ENCODE measurements at regions not wholly inside any gene's neighbourhood (a gene's known extent, or its start where the extent isn't known, plus 50 kb on each side); places are given as distances from the start of the nearest gene placed in this dataset.

DNA sequence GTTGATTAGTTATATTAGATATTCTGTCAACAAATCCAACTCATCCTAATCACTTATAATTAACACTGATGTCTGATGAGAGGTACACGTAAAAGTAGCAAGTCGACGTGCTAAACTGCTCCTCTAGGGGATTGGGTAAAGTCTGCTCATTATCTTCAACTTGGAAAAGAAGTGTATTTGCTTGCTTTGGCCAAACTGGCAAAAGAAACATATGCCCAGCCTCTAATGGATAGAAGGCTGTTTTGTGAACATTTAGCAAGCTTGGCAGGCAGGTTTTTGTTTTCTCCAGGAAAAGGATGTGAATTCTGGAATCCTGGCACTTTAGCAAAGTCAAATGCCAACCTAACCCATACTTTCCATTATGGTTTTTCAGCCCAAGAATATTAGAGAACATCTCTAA, 264.8 kb downstream of the TBL1XR1 start:
- no peak for DNase-seq (ENCODE audit: low read depth in 2 of 2)

- no peak for DNase-seq (ENCODE audit: low read depth in 2 of 2)
Observed at GRCh38 chr3:176931991-176932390, 265.3 kb downstream of the TBL1XR1 start.

GRCh38 chr3:176930942-176931341, 266.3 kb downstream of the TBL1XR1 start:
- DNase-seq (ENCODE audit: low read depth in 2 of 2) = no peak

GRCh38 chr3:176928582-176928931, 268.7 kb downstream of the TBL1XR1 start:
- DNase-seq (ENCODE audit: low read depth in 2 of 2) = no peak

- no peak for DNase-seq (ENCODE audit: low read depth in 2 of 2)
Observed at GRCh38 chr3:176927706-176928581, 269.3 kb downstream of the TBL1XR1 start.

GRCh38 chr3:176927280-176927679, 270.0 kb downstream of the TBL1XR1 start:
- no peak for DNase-seq (ENCODE audit: low read depth in 2 of 2)

DNA sequence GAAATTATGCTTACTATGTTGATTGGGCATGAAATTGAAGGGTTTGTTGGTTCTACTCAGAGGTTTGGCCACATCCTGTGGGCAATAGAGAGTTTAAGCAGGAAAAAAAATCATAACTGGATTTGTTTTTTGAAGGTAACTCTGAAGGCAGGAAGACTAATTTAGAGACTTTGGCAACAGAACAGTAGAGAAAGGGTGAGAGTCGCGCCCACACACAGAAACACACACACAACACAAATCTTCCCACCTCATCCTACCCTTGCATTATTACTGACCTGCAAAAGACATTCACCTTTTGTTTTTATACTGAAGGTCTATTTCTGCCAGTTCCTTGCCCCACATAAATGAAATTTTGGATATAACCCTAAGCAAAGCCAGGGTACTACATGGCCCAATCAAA, 270.6 kb downstream of the TBL1XR1 start:
- DNase-seq (ENCODE audit: low read depth in 2 of 2) = no peak

GRCh38 chr3:176926034-176926433, 271.2 kb downstream of the TBL1XR1 start:
- DNase-seq (ENCODE audit: low read depth in 2 of 2) = no peak

- DNase-seq (ENCODE audit: low read depth in 2 of 2) = no peak
Observed at GRCh38 chr3:176920766-176921160, 276.5 kb downstream of the TBL1XR1 start.

- no peak for DNase-seq (ENCODE audit: low read depth in 2 of 2)
Observed at GRCh38 chr3:176919836-176920765, 277.2 kb downstream of the TBL1XR1 start.

DNA sequence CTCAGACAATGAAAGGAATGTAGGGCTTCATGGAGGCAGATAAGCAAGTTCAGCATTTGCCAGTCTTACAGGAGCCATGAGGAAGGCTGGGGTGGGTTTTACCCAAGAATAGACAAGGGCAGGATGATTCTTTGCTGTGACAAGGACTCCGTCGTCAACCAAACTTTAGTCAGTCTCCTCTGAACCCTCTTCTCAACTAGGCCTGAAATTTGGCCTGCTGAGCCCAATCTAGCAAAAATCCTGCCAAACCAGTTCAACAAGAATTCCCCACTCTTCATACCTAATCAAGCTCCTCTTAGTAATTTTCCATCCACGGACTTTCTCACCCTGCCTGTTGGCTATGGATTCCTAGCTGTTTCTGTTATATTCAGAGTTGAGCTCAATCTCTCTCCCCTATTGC, 280.5 kb downstream of the TBL1XR1 start:
- no peak for DNase-seq (ENCODE audit: low read depth in 2 of 2)

DNA sequence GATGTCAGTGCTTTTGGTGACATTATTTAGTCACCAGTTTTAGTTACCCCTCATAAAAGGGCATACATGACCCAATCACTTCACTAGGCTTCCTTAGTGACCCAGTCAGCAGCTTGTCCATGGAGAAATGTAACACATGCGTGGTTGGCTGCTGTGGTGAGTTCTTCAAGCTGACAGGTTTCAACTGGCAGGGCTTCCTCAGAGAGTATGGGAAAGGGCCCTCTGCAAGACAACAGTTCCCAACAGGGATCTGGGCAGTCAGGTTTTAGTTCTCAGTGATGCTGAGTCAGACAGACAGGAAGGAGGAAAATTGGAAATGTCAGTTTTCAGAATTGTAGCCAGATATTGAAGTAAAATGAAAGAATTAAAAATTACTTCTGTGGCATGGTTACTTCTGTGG, 282.5 kb downstream of the TBL1XR1 start:
- DNase-seq (ENCODE audit: low read depth in 2 of 2) = no peak

DNA sequence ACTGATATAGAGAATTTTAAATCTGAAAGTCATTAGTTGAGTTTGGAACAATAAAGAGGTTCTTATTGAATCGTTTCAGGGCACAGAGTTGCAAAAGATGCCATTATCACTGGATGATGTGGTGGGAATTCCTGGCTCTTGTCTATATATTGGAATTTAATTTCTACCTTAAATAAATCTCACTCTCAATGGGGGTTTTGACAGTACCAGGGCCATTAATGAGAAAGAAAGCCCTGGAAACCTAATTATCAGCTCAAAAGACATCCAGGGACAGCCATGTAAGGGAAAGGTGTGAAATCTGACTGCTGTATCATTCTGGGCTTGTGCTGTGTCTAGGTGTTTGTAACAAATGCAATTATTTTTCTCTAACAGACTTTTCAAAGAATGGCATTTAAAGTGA, 285.7 kb downstream of the TBL1XR1 start:
- no peak for DNase-seq (ENCODE audit: low read depth in 2 of 2)

DNA sequence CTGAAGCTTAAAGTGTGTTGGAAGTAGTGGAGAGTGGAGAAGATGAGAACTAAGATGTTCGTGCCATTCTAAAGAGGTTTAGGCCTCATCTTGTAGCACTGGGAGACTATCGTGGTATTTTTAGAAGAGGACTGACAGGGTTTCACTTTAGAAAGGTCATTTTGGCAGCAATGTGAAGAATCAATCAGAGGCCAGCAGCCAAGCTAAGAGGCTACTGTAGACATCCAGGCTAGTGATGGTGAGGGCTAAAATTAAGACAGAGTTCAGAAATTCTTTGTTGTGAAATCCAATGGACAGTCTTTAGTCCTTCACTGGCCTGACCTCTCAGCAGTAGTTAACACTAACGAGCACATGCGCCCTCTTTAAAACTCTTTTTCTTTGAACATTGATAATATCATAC, 288.2 kb downstream of the TBL1XR1 start:
- no peak for DNase-seq (ENCODE audit: low read depth in 2 of 2)

- no peak for DNase-seq (ENCODE audit: low read depth in 2 of 2)
Observed at GRCh38 chr3:176906046-176906905, 291.0 kb downstream of the TBL1XR1 start.

- no peak for DNase-seq (ENCODE audit: low read depth in 2 of 2)
Observed at GRCh38 chr3:176905331-176905730, 292.0 kb downstream of the TBL1XR1 start.

DNA sequence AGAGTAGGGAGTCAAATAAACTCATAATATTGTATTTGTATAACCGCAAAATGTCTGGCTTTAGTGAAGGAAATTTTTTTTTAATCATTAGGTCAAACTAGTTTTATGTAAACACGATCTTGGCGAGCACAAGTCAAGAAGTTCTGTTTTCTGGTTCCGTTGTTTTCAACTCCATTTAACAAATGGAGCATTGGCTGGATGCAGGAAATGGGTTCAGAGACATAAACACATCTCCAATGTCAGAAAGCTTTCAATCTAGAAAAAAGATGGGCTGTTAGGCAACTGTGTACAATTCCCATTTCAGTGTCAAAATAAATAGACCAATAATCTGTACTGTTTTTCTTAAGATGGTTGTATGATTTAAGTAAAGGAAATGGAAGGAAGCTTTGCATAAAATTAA, 292.8 kb downstream of the TBL1XR1 start:
- DNase-seq (ENCODE audit: low read depth in 2 of 2) = no peak

GRCh38 chr3:176896640-176897039, 300.6 kb downstream of the TBL1XR1 start:
- no peak for DNase-seq (ENCODE audit: low read depth in 2 of 2)

DNA sequence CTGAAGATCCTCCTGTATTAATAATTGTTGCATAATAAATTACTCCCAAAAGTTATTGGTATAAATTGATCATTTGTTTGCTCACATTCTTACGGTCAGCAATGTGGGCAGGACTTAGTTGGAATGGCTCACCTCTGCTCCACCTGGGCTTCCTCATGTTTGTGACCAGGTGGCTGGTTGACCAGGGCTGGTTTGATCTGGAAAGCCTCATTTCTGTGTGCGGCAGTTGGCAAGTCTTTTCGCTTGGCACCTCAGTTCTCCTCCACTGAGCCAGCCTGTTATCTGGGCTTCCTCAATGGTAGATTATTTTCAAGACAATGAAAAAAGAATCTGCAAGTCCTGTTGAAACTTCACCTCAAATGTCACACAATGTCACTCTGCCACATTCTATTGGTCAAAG, 301.1 kb downstream of the TBL1XR1 start:
- no peak for DNase-seq (ENCODE audit: low read depth in 2 of 2)

DNA sequence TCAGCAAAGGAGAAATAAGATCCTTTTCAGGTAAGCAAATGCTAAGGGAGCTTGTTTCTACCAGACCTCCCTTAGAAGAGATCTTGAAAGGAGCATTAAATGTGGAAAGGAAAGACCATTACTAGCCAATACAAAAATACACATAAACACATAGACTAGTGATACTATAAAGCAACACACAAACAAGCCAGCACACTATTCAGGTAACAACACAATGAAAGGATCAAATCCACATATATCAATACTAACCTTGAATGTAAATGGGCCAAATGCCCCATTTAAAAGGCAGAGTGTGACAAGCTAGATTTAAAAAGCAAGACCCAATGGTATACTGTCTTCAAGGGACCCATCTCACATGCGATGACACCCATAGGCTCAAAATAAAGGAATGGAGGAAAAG, 317.6 kb downstream of the TBL1XR1 start:
- no peak for DNase-seq (ENCODE audit: low read depth in 2 of 2)

- no peak for DNase-seq (ENCODE audit: low read depth in 2 of 2)
Observed at GRCh38 chr3:176873261-176873660, 324.0 kb downstream of the TBL1XR1 start.

GRCh38 chr3:176872771-176873209, 324.5 kb downstream of the TBL1XR1 start:
- peak; percentile 26 to 37 for DNase-seq (ENCODE audit: low read depth in 2 of 2)
